NCI-H187 treated with DMSO at 0.1 percent for 48 hours (cell line): ENCODE measurements at regions not wholly inside any gene's neighbourhood (a gene's known extent, or its start where the extent isn't known, plus 50 kb on each side); places are given as distances from the start of the nearest gene placed in this dataset.

ENCODE experiments used
- DNase-seq: peaks from one replicate; lab custom pipeline; 2025; lab: John Stamatoyannopoulos, UW

- DNase-seq, result no peak
Measured at GRCh38 chr21:25375675-25376074, 231.6 kb downstream of the MRPL39 start.

GRCh38 chr21:25373126-25374082 is 233.9 kb downstream of the MRPL39 start:
- DNase-seq, result no peak

- DNase-seq, result no peak
Measured at GRCh38 chr21:25371841-25372425, 235.3 kb downstream of the MRPL39 start.

GRCh38 chr21:25370311-25370744 is 237.0 kb downstream of the MRPL39 start:
- DNase-seq, result no peak

- DNase-seq, result no peak
Measured at GRCh38 chr21:25369524-25370300, 237.6 kb downstream of the MRPL39 start.

- DNase-seq, result no peak
Measured at GRCh38 chr21:25368531-25368930, 238.8 kb downstream of the MRPL39 start.

- DNase-seq, result no peak
Measured at GRCh38 chr21:25366116-25366515, 241.2 kb downstream of the MRPL39 start.

GRCh38 chr21:25362375-25363267 is 244.7 kb downstream of the MRPL39 start:
- no peak for DNase-seq

GRCh38 chr21:25361765-25362164 is 245.5 kb downstream of the MRPL39 start:
- no peak for DNase-seq

GRCh38 chr21:25361097-25361496 is 246.2 kb downstream of the MRPL39 start:
- DNase-seq, result no peak

GRCh38 chr21:25360593-25360992 is 246.7 kb downstream of the MRPL39 start:
- DNase-seq, result no peak

GRCh38 chr21:25359724-25360123 is 247.6 kb downstream of the MRPL39 start:
- DNase-seq, result no peak

- DNase-seq, result no peak
Measured at GRCh38 chr21:25350056-25350455, 257.2 kb downstream of the MRPL39 start.

GRCh38 chr21:25343774-25344545 is 263.3 kb downstream of the MRPL39 start:
- no peak for DNase-seq

- no peak for DNase-seq
Measured at GRCh38 chr21:25342816-25343215, 264.5 kb downstream of the MRPL39 start.

GRCh38 chr21:25341981-25342380 is 265.3 kb downstream of the MRPL39 start:
- DNase-seq, result no peak

- DNase-seq, result no peak
Measured at GRCh38 chr21:25338415-25338814, 268.9 kb downstream of the MRPL39 start.

GRCh38 chr21:25334046-25334730 is 273.1 kb downstream of the MRPL39 start:
- DNase-seq, result no peak

GRCh38 chr21:25331286-25331685 is 276.0 kb downstream of the MRPL39 start:
- no peak for DNase-seq

GRCh38 chr21:25330266-25330665 is 277.0 kb downstream of the MRPL39 start:
- no peak for DNase-seq
